Liver (tissue), 3 donors: ENCODE measurements at regions not wholly inside any gene's neighbourhood (a gene's known extent, or its start where the extent isn't known, plus 50 kb on each side); places are given as distances from the start of the nearest gene placed in this dataset.

Source experiments
- EGR1 ChIP-seq, 2 donors: IDR thresholded peaks; 2 replicates each; pipeline ENCODE4 v1.6.1; 2016 to 2018; ENCODE audit warnings: antibody characterized with exemption in 2 of 2, low read depth in 2 of 2
- FOXA1 ChIP-seq: IDR thresholded peaks from 2 replicates; pipeline ENCODE4 v1.6.1; 2016; ENCODE audit warnings: antibody characterized with exemption
- GABPA ChIP-seq, 2 donors: IDR thresholded peaks in 1 of 2; conservative IDR thresholded peaks in 1 of 2; 2 replicates each; pipeline ENCODE4 v1.6.1; 2016; ENCODE audit warnings: antibody characterized with exemption in 2 of 2, mild to moderate bottlenecking in 1 of 2, moderate library complexity in 1 of 2
- JUND ChIP-seq, 2 donors: IDR thresholded peaks; 2 replicates each; pipeline ENCODE4 v1.6.1; 2016; ENCODE audit warnings: antibody characterized with exemption in 2 of 2
- NR2F2 ChIP-seq: IDR thresholded peaks from 2 replicates; pipeline ENCODE4 v1.6.1; 2016; ENCODE audit warnings: antibody characterized with exemption
- RAD21 ChIP-seq, 2 donors: IDR thresholded peaks; 2 replicates each; pipeline ENCODE4 v1.6.1; 2016; ENCODE audit warnings: antibody characterized with exemption in 2 of 2, mild to moderate bottlenecking in 2 of 2
- RXRA ChIP-seq, 2 donors: IDR thresholded peaks; 2 replicates each; pipeline ENCODE4 v1.6.1; 2017 to 2018; ENCODE audit warnings: antibody characterized with exemption in 2 of 2, mild to moderate bottlenecking in 1 of 2
- SP1 ChIP-seq: IDR thresholded peaks from 2 replicates; pipeline ENCODE4 v1.6.1; 2018; ENCODE audit warnings: antibody characterized with exemption, mild to moderate bottlenecking
- YY1 ChIP-seq: IDR thresholded peaks from 2 replicates; pipeline ENCODE4 v1.6.1; 2016; ENCODE audit warnings: antibody characterized with exemption, mild to moderate bottlenecking
- TF ChIP-seq, protein P1 (sequence below): fragments of 150-350 bp; IDR thresholded peaks from 2 replicates; pipeline ENCODE4 v1.5.1; 2017; ENCODE audit warnings: improper control_type of control experiment, low read depth, low read length; ENCODE audit not compliant: missing input control
- TF ChIP-seq, protein P2 (sequence below): IDR thresholded peaks from 2 replicates; pipeline ENCODE4 v1.6.1; 2016; ENCODE audit warnings: antibody characterized with exemption
- TF ChIP-seq, protein P3 (sequence below): IDR thresholded peaks from 2 replicates; pipeline ENCODE4 v1.6.1; 2016; ENCODE audit warnings: antibody characterized with exemption
- TF ChIP-seq, protein P4 (sequence below): IDR thresholded peaks from 2 replicates; pipeline ENCODE4 v1.6.1; 2016; ENCODE audit warnings: antibody characterized with exemption, mild to moderate bottlenecking
- TF ChIP-seq, protein P5 (sequence below): IDR thresholded peaks from 2 replicates; pipeline ENCODE4 v1.6.1; 2016; ENCODE audit warnings: antibody characterized with exemption
- donor health status: healthy.
- donor health status: healthy.

- TF ChIP-seq YY1 = no peak
- TF ChIP-seq, protein P1, sequence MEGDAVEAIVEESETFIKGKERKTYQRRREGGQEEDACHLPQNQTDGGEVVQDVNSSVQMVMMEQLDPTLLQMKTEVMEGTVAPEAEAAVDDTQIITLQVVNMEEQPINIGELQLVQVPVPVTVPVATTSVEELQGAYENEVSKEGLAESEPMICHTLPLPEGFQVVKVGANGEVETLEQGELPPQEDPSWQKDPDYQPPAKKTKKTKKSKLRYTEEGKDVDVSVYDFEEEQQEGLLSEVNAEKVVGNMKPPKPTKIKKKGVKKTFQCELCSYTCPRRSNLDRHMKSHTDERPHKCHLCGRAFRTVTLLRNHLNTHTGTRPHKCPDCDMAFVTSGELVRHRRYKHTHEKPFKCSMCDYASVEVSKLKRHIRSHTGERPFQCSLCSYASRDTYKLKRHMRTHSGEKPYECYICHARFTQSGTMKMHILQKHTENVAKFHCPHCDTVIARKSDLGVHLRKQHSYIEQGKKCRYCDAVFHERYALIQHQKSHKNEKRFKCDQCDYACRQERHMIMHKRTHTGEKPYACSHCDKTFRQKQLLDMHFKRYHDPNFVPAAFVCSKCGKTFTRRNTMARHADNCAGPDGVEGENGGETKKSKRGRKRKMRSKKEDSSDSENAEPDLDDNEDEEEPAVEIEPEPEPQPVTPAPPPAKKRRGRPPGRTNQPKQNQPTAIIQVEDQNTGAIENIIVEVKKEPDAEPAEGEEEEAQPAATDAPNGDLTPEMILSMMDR = no peak
- TF ChIP-seq, protein P2, sequence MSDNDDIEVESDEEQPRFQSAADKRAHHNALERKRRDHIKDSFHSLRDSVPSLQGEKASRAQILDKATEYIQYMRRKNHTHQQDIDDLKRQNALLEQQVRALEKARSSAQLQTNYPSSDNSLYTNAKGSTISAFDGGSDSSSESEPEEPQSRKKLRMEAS = no peak
- TF ChIP-seq EGR1 (IDR thresholded peaks at IDR 0.05; ENCODE audit: low read depth in 2 of 2) = no peak
- no peak for TF ChIP-seq NR2F2
- no peak for TF ChIP-seq GABPA (IDR thresholded peaks at IDR 0.05 in 1 of 2, conservative IDR thresholded peaks at IDR 0.05 in 1 of 2)
- TF ChIP-seq, protein P3, sequence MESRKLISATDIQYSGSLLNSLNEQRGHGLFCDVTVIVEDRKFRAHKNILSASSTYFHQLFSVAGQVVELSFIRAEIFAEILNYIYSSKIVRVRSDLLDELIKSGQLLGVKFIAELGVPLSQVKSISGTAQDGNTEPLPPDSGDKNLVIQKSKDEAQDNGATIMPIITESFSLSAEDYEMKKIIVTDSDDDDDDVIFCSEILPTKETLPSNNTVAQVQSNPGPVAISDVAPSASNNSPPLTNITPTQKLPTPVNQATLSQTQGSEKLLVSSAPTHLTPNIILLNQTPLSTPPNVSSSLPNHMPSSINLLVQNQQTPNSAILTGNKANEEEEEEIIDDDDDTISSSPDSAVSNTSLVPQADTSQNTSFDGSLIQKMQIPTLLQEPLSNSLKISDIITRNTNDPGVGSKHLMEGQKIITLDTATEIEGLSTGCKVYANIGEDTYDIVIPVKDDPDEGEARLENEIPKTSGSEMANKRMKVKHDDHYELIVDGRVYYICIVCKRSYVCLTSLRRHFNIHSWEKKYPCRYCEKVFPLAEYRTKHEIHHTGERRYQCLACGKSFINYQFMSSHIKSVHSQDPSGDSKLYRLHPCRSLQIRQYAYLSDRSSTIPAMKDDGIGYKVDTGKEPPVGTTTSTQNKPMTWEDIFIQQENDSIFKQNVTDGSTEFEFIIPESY = no peak
- no peak for TF ChIP-seq FOXA1
- TF ChIP-seq RXRA (IDR thresholded peaks at IDR 0.05) = no peak
- TF ChIP-seq, protein P4, sequence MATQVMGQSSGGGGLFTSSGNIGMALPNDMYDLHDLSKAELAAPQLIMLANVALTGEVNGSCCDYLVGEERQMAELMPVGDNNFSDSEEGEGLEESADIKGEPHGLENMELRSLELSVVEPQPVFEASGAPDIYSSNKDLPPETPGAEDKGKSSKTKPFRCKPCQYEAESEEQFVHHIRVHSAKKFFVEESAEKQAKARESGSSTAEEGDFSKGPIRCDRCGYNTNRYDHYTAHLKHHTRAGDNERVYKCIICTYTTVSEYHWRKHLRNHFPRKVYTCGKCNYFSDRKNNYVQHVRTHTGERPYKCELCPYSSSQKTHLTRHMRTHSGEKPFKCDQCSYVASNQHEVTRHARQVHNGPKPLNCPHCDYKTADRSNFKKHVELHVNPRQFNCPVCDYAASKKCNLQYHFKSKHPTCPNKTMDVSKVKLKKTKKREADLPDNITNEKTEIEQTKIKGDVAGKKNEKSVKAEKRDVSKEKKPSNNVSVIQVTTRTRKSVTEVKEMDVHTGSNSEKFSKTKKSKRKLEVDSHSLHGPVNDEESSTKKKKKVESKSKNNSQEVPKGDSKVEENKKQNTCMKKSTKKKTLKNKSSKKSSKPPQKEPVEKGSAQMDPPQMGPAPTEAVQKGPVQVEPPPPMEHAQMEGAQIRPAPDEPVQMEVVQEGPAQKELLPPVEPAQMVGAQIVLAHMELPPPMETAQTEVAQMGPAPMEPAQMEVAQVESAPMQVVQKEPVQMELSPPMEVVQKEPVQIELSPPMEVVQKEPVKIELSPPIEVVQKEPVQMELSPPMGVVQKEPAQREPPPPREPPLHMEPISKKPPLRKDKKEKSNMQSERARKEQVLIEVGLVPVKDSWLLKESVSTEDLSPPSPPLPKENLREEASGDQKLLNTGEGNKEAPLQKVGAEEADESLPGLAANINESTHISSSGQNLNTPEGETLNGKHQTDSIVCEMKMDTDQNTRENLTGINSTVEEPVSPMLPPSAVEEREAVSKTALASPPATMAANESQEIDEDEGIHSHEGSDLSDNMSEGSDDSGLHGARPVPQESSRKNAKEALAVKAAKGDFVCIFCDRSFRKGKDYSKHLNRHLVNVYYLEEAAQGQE = no peak
- TF ChIP-seq, protein P5, sequence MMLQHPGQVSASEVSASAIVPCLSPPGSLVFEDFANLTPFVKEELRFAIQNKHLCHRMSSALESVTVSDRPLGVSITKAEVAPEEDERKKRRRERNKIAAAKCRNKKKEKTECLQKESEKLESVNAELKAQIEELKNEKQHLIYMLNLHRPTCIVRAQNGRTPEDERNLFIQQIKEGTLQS = no peak
- no peak for TF ChIP-seq RAD21 (IDR thresholded peaks at IDR 0.05)
- TF ChIP-seq SP1 = no peak
- TF ChIP-seq JUND (IDR thresholded peaks at IDR 0.05) = no peak
Measured at GRCh38 chr18:54052259-54052658, 172.2 kb downstream of the MBD2 start.
